SK-N-SH (cell line): ENCODE measurements at regions not wholly inside any gene's neighbourhood (a gene's known extent, or its start where the extent isn't known, plus 50 kb on each side); places are given as distances from the start of the nearest gene placed in this dataset.

Experiments
- CTCF ChIP-seq: fragments of 200-600 bp; sonication (generic); IDR thresholded peaks from 2 replicates; pipeline ENCODE4 v1.6.1; 2017; ENCODE audit warnings: antibody characterized with exemption, mild to moderate bottlenecking, moderate library complexity
- MAX ChIP-seq: IDR thresholded peaks from 2 replicates; pipeline ENCODE4 v1.4.0; 2012; ENCODE audit warnings: low read depth
- RAD21 ChIP-seq: IDR thresholded peaks from 2 replicates; pipeline ENCODE4 v1.6.1; 2012; ENCODE audit warnings: mild to moderate bottlenecking, low read length
- REST ChIP-seq: IDR thresholded peaks from 2 replicates; pipeline ENCODE4 v1.6.1; 2012; ENCODE audit warnings: mild to moderate bottlenecking, low read depth, low read length, moderate library complexity
- SMC3 ChIP-seq: IDR thresholded peaks from 2 replicates; pipeline ENCODE4 v1.6.1; 2012; ENCODE audit warnings: low read depth, low read length, improper control_type of control experiment
- TEAD4 ChIP-seq: IDR thresholded peaks from 2 replicates; pipeline ENCODE4 v1.4.0; 2012; ENCODE audit warnings: mild to moderate bottlenecking, borderline replicate concordance; ENCODE audit not compliant: insufficient read depth
- USF2 ChIP-seq: fragments of 150-350 bp; IDR thresholded peaks from 2 replicates; pipeline ENCODE4 v1.6.1; 2017; ENCODE audit warnings: antibody characterized with exemption, low read length, low read depth, borderline replicate concordance
- YY1 ChIP-seq: IDR thresholded peaks from 2 replicates; pipeline ENCODE4 v1.4.0; 2012; ENCODE audit warnings: low read depth, mild to moderate bottlenecking

- no peak for TF ChIP-seq MAX
- TF ChIP-seq REST: no peak
- TF ChIP-seq CTCF: no peak
- TF ChIP-seq SMC3: no peak
- TF ChIP-seq TEAD4: no peak
- TF ChIP-seq RAD21: no peak
- TF ChIP-seq USF2: no peak
- TF ChIP-seq YY1: no peak
These were observed 105.1 kb upstream of the SEL1L start for GRCh38 chr14:81638656-81639280.
